ENCODE measurements at regions not wholly inside any gene's neighbourhood (a gene's known extent, or its start where the extent isn't known, plus 50 kb on each side); places are given as distances from the start of the nearest gene placed in this dataset.

GRCh38 chr20:50396623-50397022 is 113.6 kb upstream of the PTPN1 start:
- DNase-seq = no peak

- DNase-seq = no peak
Observed at GRCh38 chr20:50397058-50397457, 113.1 kb upstream of the PTPN1 start.

GRCh38 chr20:50398064-50398463 is 112.1 kb upstream of the PTPN1 start:
- DNase-seq = no peak

GRCh38 chr20:50398471-50398820 is 111.7 kb upstream of the PTPN1 start:
- DNase-seq = no peak

- no peak for DNase-seq
Observed at GRCh38 chr20:50398821-50399554, 111.2 kb upstream of the PTPN1 start.

- no peak for DNase-seq
Observed at GRCh38 chr20:50399555-50399916, 110.6 kb upstream of the PTPN1 start.

GRCh38 chr20:50399917-50400704 is 110.1 kb upstream of the PTPN1 start:
- no peak for DNase-seq

GRCh38 chr20:50400705-50401586 is 109.2 kb upstream of the PTPN1 start:
- DNase-seq = no peak

- no peak for DNase-seq
Observed at GRCh38 chr20:50401587-50402418, 108.4 kb upstream of the PTPN1 start.

- DNase-seq = no peak
Observed at GRCh38 chr20:50403565-50404418, 106.4 kb upstream of the PTPN1 start.

- no peak for DNase-seq
Observed at GRCh38 chr20:50404419-50405234, 105.6 kb upstream of the PTPN1 start.

GRCh38 chr20:50405235-50405914 is 104.8 kb upstream of the PTPN1 start:
- no peak for DNase-seq

GRCh38 chr20:50405915-50406609 is 104.1 kb upstream of the PTPN1 start:
- DNase-seq = no peak

- no peak for DNase-seq
Observed at GRCh38 chr20:50406610-50407136, 103.5 kb upstream of the PTPN1 start.

- DNase-seq = no peak
Observed at GRCh38 chr20:50408526-50409364, 101.4 kb upstream of the PTPN1 start.

GRCh38 chr20:50409495-50409894 is 100.7 kb upstream of the PTPN1 start:
- no peak for DNase-seq

GRCh38 chr20:50410343-50410742 is 99.8 kb upstream of the PTPN1 start:
- DNase-seq = no peak

GRCh38 chr20:50412069-50412468 is 98.1 kb upstream of the PTPN1 start:
- no peak for DNase-seq
